ENCODE measurements at regions not wholly inside any gene's neighbourhood (a gene's known extent, or its start where the extent isn't known, plus 50 kb on each side); places are given as distances from the start of the nearest gene placed in this dataset.
A peak's percentile ranks its signal among the peaks of the same experiment; 100 is the strongest.

- no peak for DNase-seq (ENCODE audit: low read depth)
- no peak overlapping the region for H3K4me3 ChIP-seq (ENCODE audit: control insufficient read depth, low read depth, low read length)
- TF ChIP-seq, protein P1, sequence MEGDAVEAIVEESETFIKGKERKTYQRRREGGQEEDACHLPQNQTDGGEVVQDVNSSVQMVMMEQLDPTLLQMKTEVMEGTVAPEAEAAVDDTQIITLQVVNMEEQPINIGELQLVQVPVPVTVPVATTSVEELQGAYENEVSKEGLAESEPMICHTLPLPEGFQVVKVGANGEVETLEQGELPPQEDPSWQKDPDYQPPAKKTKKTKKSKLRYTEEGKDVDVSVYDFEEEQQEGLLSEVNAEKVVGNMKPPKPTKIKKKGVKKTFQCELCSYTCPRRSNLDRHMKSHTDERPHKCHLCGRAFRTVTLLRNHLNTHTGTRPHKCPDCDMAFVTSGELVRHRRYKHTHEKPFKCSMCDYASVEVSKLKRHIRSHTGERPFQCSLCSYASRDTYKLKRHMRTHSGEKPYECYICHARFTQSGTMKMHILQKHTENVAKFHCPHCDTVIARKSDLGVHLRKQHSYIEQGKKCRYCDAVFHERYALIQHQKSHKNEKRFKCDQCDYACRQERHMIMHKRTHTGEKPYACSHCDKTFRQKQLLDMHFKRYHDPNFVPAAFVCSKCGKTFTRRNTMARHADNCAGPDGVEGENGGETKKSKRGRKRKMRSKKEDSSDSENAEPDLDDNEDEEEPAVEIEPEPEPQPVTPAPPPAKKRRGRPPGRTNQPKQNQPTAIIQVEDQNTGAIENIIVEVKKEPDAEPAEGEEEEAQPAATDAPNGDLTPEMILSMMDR (conservative IDR thresholded peaks at IDR 0.05; ENCODE audit: control insufficient read depth, insufficient read depth, low read depth, low read length), result no peak
These were observed 142.5 kb upstream of the ID4 start for GRCh38 chr6:19694697-19695096.

- TF ChIP-seq, protein P1 (conservative IDR thresholded peaks at IDR 0.05; ENCODE audit: control insufficient read depth, insufficient read depth, low read depth, low read length), result no peak
- DNase-seq (ENCODE audit: low read depth), result peak; percentile 85
- H3K4me3 ChIP-seq (ENCODE audit: control insufficient read depth, low read depth, low read length), result no peak overlapping the region
These were observed 139.4 kb upstream of the ID4 start for GRCh38 chr6:19697744-19698290.

GRCh38 chr6:19699932-19700331, 137.2 kb upstream of the ID4 start:
- no peak for DNase-seq (ENCODE audit: low read depth)
- TF ChIP-seq, protein P1 (conservative IDR thresholded peaks at IDR 0.05; ENCODE audit: control insufficient read depth, insufficient read depth, low read depth, low read length), result no peak

GRCh38 chr6:19705606-19706005, 131.6 kb upstream of the ID4 start:
- no peak for DNase-seq (ENCODE audit: low read depth)
- TF ChIP-seq, protein P1 (conservative IDR thresholded peaks at IDR 0.05; ENCODE audit: control insufficient read depth, insufficient read depth, low read depth, low read length), result no peak
- no peak overlapping the region for H3K4me3 ChIP-seq (ENCODE audit: control insufficient read depth, low read depth, low read length)

More at GRCh38 chr6:19699932-19700331, 137.2 kb upstream of the ID4 start:
- no peak overlapping the region for H3K4me3 ChIP-seq (ENCODE audit: control insufficient read depth, low read depth, low read length)

DNA sequence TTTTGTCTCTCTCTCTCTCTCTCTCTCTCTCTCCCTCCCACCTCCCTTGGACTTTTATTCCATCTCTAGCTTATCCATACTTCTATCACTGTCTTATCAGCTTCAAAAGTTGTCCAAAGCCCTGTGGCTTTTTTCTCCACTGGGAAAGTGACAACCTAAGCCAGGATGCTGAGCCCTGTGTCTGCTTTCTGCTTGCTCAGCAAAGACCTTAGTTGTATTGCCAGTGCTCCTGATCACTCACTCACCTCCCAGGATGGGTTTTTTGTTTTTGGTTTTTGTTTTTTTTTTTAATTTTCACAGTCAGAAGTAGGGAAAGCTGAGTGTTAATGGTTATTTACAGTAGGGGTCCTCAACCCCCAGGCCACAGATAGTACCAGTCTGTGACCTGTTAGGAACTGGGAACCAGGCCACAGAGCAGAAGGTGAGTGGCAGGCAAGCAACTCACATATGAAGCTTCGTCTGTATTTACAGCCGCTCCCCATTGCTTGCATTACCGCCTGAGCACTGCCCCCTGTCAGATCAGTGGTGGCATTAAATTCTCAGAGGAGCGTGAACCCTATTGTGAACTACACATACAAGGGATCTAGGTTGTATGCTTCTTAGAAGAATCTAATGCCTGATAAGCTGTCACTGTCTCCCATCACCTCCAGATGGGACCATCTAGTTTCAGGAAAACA, 125.0 kb upstream of the ID4 start:
- TF ChIP-seq, protein P1 (conservative IDR thresholded peaks at IDR 0.05; ENCODE audit: control insufficient read depth, insufficient read depth, low read depth, low read length), result no peak
- no peak for DNase-seq (ENCODE audit: low read depth)
- no peak overlapping the region for H3K4me3 ChIP-seq (ENCODE audit: control insufficient read depth, low read depth, low read length)

- TF ChIP-seq, protein P1 (conservative IDR thresholded peaks at IDR 0.05; ENCODE audit: control insufficient read depth, insufficient read depth, low read depth, low read length), result no peak
- no peak for DNase-seq (ENCODE audit: low read depth)
- H3K4me3 ChIP-seq (ENCODE audit: control insufficient read depth, low read depth, low read length), result no peak overlapping the region
These were observed 124.2 kb upstream of the ID4 start for GRCh38 chr6:19712998-19713397.

Data from fibroblast of mammary gland (primary cell).